ENCODE measurements at regions not wholly inside any gene's neighbourhood (a gene's known extent, or its start where the extent isn't known, plus 50 kb on each side); places are given as distances from the start of the nearest gene placed in this dataset.

DNA sequence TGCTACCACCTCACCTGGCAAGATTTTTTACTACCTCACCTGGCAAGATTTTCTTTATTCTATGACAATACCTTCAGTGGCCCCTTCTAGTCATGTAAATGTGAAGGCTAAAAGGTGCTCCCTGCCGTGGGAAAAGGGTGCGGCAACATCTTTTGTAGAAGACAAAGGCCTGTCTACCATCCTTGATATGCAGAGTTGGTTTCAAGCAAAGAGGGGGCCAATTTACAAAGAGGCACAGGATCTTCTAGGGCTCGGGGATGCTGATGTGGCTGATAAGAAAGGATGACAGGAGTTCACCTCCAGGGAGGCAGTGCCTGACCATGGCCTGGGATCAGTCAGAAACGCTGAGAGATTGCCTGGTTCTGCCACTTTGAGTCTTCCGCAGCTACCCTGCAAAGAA is 165.4 kb upstream of the SLC1A4 start:
- TF ChIP-seq EP300 (IDR thresholded peaks at IDR 0.05): no peak
- no peak for TF ChIP-seq POLR2A (IDR thresholded peaks at IDR 0.05)
- no peak for TF ChIP-seq POLR2AphosphoS5 (IDR thresholded peaks at IDR 0.05)
- TF ChIP-seq, protein P1, sequence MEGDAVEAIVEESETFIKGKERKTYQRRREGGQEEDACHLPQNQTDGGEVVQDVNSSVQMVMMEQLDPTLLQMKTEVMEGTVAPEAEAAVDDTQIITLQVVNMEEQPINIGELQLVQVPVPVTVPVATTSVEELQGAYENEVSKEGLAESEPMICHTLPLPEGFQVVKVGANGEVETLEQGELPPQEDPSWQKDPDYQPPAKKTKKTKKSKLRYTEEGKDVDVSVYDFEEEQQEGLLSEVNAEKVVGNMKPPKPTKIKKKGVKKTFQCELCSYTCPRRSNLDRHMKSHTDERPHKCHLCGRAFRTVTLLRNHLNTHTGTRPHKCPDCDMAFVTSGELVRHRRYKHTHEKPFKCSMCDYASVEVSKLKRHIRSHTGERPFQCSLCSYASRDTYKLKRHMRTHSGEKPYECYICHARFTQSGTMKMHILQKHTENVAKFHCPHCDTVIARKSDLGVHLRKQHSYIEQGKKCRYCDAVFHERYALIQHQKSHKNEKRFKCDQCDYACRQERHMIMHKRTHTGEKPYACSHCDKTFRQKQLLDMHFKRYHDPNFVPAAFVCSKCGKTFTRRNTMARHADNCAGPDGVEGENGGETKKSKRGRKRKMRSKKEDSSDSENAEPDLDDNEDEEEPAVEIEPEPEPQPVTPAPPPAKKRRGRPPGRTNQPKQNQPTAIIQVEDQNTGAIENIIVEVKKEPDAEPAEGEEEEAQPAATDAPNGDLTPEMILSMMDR (IDR thresholded peaks at IDR 0.05): no peak
- no peak for DNase-seq
- intact Hi-C loops (cut with DNase I): no loop called here
- H3K9me3 ChIP-seq: no peaks in the 10 kb centered on the region
- H3K36me3 ChIP-seq: no peaks in the 10 kb centered on the region
- no peak overlapping the region for H3K27ac ChIP-seq
- H3K4me1 ChIP-seq: no peaks in the 10 kb centered on the region
- 58 to 67% methylated on average over 5 of the region's 5 CpGs for WGBS, 2 donors
- H3K4me3 ChIP-seq: no peak overlapping the region
- H3K27me3 ChIP-seq: no peaks in the 10 kb centered on the region

DNA sequence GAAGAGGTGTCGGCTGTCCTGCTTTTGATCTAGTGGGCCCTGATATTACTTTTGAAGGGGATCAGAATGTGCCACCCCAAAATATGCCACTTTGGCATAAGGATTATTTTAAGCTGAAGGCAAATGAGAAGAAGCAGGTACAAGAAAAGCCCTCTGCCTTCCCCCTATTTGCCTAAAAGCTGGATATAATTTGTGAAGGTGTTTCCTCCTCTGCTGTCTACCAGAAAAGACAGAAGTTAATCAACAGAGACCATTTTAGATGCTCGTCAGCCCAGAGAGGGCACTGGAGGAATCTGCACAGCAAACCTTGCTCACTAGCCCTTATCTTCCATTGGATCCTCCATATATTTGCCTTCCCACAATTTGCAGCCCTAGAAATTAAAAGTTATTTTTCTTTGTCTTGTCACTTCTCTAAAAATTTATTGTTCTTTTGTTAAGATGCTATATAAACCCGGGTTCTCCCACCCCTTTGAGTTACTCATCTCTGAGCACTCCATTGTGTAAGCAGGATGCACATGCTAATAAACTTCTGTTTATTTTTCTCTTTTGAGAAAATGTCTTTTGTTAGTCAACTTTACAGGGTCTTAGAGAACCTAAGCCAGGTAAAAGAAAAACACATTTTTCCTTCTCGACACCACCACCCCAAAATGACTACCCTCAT is 163.2 kb upstream of the SLC1A4 start:
- WGBS, 2 donors: 75 to 83% methylated on average over 4 of the region's 4 CpGs
- no peak overlapping the region for H3K4me3 ChIP-seq
- H3K27me3 ChIP-seq: no peaks in the 10 kb centered on the region
- no peaks in the 10 kb centered on the region for H3K36me3 ChIP-seq
- DNase-seq: no peak
- no peaks in the 10 kb centered on the region for H3K4me1 ChIP-seq
- TF ChIP-seq, protein P1 (IDR thresholded peaks at IDR 0.05): no peak
- no peak overlapping the region for H3K27ac ChIP-seq
- intact Hi-C loops (cut with DNase I): no loop called here
- H3K9me3 ChIP-seq: no peaks in the 10 kb centered on the region

DNA sequence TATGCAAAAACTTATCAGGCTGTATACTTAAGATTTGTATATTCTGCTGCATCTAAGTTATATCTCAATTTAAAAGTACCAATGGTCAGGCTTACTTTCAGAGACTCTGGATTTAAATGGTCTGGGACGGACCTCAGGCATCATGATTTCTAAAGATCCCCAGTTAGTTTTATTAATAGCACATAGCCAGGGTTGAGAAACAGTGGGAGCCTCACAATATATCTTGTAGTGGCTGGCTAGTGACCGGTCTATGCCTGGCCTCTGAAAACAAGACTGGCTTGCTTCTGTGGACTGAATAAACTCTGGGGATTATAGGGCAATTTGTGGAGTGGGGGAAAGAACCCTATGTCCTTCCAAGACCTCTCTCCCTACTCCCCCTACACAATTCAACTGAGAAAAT is 162.5 kb upstream of the SLC1A4 start:
- TF ChIP-seq POLR2AphosphoS5 (IDR thresholded peaks at IDR 0.05) (no peak), POLR2A (IDR thresholded peaks at IDR 0.05) (no peak)
- TF ChIP-seq, protein P1 (IDR thresholded peaks at IDR 0.05): no peak
- Histone ChIP-seq H3K36me3 (no peaks in the 10 kb centered on the region), H3K27me3 (no peaks in the 10 kb centered on the region), H3K4me3 (no peak overlapping the region), H3K27ac (no peak overlapping the region), H3K4me1 (no peaks in the 10 kb centered on the region), H3K9me3 (no peaks in the 10 kb centered on the region)
- DNase-seq: no peak
- WGBS, 2 donors: 96 to 99% methylated on average over 2 of the region's 2 CpGs
- intact Hi-C loops (cut with DNase I): no loop called here

DNA sequence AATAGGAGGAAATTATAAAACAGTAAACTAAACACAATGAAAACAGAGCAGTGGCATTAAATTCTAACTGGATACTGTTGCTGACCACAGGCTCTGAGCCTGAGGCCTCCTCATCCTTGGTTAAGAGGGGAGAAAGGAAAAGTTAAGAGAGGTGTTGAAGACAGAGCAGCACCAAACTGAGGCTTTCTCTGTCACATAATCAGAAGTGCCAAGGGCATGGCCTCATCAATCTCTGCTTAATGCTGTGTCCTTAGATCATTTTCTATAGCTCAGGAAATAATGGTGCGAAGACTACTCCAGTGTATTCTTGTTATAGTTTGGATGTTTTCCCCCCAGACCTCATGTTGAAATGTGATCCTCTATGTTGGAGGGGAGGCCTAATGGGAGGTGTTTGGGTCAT is 160.9 kb upstream of the SLC1A4 start:
- intact Hi-C loops (cut with DNase I): no loop called here
- Histone ChIP-seq H3K27me3 (no peaks in the 10 kb centered on the region), H3K4me3 (no peak overlapping the region), H3K4me1 (no peaks in the 10 kb centered on the region), H3K27ac (no peak overlapping the region), H3K36me3 (no peaks in the 10 kb centered on the region), H3K9me3 (no peaks in the 10 kb centered on the region)
- no peak for DNase-seq
- TF ChIP-seq POLR2AphosphoS5 (IDR thresholded peaks at IDR 0.05): no peak
- TF ChIP-seq, protein P1 (IDR thresholded peaks at IDR 0.05): no peak
- no peak for TF ChIP-seq POLR2A (IDR thresholded peaks at IDR 0.05)
- no peak for TF ChIP-seq EP300 (IDR thresholded peaks at IDR 0.05)
- 98 to 99% methylated on average over 1 of the region's 1 CpG for WGBS, 2 donors

DNA sequence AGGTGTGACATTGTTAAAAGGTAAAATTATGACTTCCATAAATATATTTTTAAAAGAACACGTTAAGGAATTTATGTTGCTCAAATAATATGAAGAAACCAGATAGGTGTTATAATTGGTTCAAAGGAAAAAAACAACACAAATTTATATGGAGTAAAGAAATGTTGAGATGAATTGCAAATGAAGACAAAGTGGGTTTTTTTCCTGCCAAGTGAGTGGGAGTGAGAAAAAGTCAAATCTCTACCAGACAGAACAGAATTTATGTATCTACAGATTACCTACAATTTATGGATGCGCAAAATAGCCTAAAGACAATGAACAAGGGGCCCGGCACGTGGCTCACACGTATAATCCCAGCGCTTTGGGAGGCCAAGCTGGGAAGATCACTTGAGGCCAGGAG is 159.7 kb upstream of the SLC1A4 start:
- WGBS, 2 donors: 92 to 96% methylated on average over 6 of the region's 6 CpGs
- intact Hi-C loops (cut with DNase I): no loop called here
- no peaks in the 10 kb centered on the region for H3K27me3 ChIP-seq
- no peaks in the 10 kb centered on the region for H3K9me3 ChIP-seq
- H3K4me3 ChIP-seq: no peak overlapping the region
- no peaks in the 10 kb centered on the region for H3K36me3 ChIP-seq
- DNase-seq: no peak
- H3K27ac ChIP-seq: no peak overlapping the region
- TF ChIP-seq POLR2AphosphoS5 (IDR thresholded peaks at IDR 0.05) (no peak), POLR2A (IDR thresholded peaks at IDR 0.05) (no peak), EP300 (IDR thresholded peaks at IDR 0.05) (no peak)
- TF ChIP-seq, protein P1 (IDR thresholded peaks at IDR 0.05): no peak
- no peaks in the 10 kb centered on the region for H3K4me1 ChIP-seq

Data from sigmoid colon (tissue), 6 donors.